Loucy (cell line): ENCODE measurements at regions not wholly inside any gene's neighbourhood (a gene's known extent, or its start where the extent isn't known, plus 50 kb on each side); places are given as distances from the start of the nearest gene placed in this dataset.

Experiments used
- H2AFZ ChIP-seq: fragments of 200-600 bp; sonication (generic); 2 replicates; pipeline ENCODE4 v1.6.0; 2016; ENCODE audit warnings: antibody characterized with exemption, mild to moderate bottlenecking, low read length, moderate library complexity
- H3F3A ChIP-seq: fragments of 200-600 bp; 2 replicates; pipeline ENCODE4 v1.6.0; 2016; ENCODE audit warnings: antibody characterized with exemption, low read depth, mild to moderate bottlenecking
- H3K27me3 ChIP-seq: fragments of 200-600 bp; sonication (generic); 2 replicates; pipeline ENCODE4 v1.6.1; 2014; ENCODE audit warnings: low read length, mild to moderate bottlenecking; ENCODE audit not compliant: insufficient read depth, poor library complexity, severe bottlenecking
- H3K36me3 ChIP-seq: fragments of 200-600 bp; sonication (generic); 2 replicates; pipeline ENCODE4 v1.6.1; 2016; ENCODE audit warnings: low read length; ENCODE audit not compliant: insufficient read depth
- H3K4me1 ChIP-seq: fragments of 200-600 bp; sonication (generic); 2 replicates; pipeline ENCODE4 v1.5.1; 2014; ENCODE audit warnings: low read length, mild to moderate bottlenecking; ENCODE audit not compliant: insufficient read depth, poor library complexity, severe bottlenecking
- H3K4me2 ChIP-seq: fragments of 200-600 bp; sonication (generic); 2 replicates; pipeline ENCODE4 v1.6.0; 2014; ENCODE audit warnings: antibody characterized with exemption, low read length, low read depth, mild to moderate bottlenecking; ENCODE audit not compliant: poor library complexity, severe bottlenecking
- H3K4me3 ChIP-seq: fragments of 200-600 bp; sonication (generic); 2 replicates; pipeline ENCODE4 v1.5.1; 2014; ENCODE audit warnings: low read length, mild to moderate bottlenecking, mixed read lengths; ENCODE audit not compliant: poor library complexity, severe bottlenecking
- H3K79me2 ChIP-seq: fragments of 200-600 bp; sonication (generic); 2 replicates; pipeline ENCODE4 v1.6.1; 2014; ENCODE audit warnings: low read length; ENCODE audit not compliant: insufficient read depth
- H3K9ac ChIP-seq: fragments of 200-600 bp; sonication (generic); 2 replicates; pipeline ENCODE4 v1.6.0; 2014; ENCODE audit warnings: mild to moderate bottlenecking, low read depth, low read length, moderate library complexity; ENCODE audit not compliant: poor library complexity, severe bottlenecking
- H3K9me2 ChIP-seq: fragments of 200-600 bp; sonication (generic); replicated peaks from 2 replicates; pipeline ENCODE4 v1.6.1; 2016; ENCODE audit warnings: low read depth, low read length, mixed read lengths
- H3K9me3 ChIP-seq: fragments of 200-600 bp; sonication (generic); 2 replicates; pipeline ENCODE4 v1.6.1; 2014; ENCODE audit warnings: mild to moderate bottlenecking, antibody characterized with exemption, low read length, low read depth; ENCODE audit not compliant: insufficient read depth
- H4K20me1 ChIP-seq: fragments of 200-600 bp; sonication (generic); 2 replicates; pipeline ENCODE4 v1.6.0; 2014; ENCODE audit warnings: antibody characterized with exemption, low read length, mild to moderate bottlenecking; ENCODE audit not compliant: insufficient read depth, poor library complexity, severe bottlenecking
- EZH2phosphoT487 ChIP-seq: fragments of 200-600 bp; IDR thresholded peaks from 2 replicates; pipeline ENCODE4 v1.6.1; 2018; ENCODE audit warnings: antibody characterized with exemption, mild to moderate bottlenecking, moderate library complexity, borderline replicate concordance
- TF ChIP-seq, protein P1 (sequence below): fragments of 200-600 bp; sonication (generic); conservative IDR thresholded peaks from 2 replicates; pipeline ENCODE4 v1.5.1; 2014; ENCODE audit warnings: mild to moderate bottlenecking, antibody characterized with exemption, low read length

DNA sequence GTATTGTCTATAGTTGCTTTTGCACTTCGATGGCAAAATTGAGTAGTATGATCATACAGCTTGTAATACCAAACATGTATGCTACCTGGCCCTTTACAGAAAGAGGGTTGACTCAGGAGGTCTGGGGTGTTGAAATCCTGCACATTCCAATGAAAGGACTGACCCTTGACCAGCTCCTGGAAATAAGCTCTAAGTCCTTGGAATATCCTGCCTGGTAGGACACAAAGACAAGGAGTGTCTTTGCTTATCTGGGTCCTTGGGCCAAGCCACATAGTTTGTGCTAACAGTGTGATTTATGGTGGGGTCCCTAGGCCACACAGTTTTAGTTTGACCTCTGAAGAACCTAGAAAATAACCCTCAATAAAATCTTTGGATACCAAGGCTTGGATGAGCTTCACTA, 89.3 kb upstream of the FTMT start:
- no peak overlapping the region for H3K4me2 ChIP-seq
- H4K20me1 ChIP-seq, result no peaks in the 10 kb centered on the region
- H3K9me3 ChIP-seq, result no peaks in the 10 kb centered on the region
- TF ChIP-seq, protein P1, sequence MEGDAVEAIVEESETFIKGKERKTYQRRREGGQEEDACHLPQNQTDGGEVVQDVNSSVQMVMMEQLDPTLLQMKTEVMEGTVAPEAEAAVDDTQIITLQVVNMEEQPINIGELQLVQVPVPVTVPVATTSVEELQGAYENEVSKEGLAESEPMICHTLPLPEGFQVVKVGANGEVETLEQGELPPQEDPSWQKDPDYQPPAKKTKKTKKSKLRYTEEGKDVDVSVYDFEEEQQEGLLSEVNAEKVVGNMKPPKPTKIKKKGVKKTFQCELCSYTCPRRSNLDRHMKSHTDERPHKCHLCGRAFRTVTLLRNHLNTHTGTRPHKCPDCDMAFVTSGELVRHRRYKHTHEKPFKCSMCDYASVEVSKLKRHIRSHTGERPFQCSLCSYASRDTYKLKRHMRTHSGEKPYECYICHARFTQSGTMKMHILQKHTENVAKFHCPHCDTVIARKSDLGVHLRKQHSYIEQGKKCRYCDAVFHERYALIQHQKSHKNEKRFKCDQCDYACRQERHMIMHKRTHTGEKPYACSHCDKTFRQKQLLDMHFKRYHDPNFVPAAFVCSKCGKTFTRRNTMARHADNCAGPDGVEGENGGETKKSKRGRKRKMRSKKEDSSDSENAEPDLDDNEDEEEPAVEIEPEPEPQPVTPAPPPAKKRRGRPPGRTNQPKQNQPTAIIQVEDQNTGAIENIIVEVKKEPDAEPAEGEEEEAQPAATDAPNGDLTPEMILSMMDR, result no peak
- no peak for TF ChIP-seq EZH2phosphoT487
- H3F3A ChIP-seq, result no peaks in the 10 kb centered on the region
- no peak overlapping the region for H2AFZ ChIP-seq
- H3K79me2 ChIP-seq, result no peaks in the 10 kb centered on the region
- no peaks in the 10 kb centered on the region for H3K9me2 ChIP-seq
- H3K4me1 ChIP-seq, result no peaks in the 10 kb centered on the region
- H3K27me3 ChIP-seq, result no peaks in the 10 kb centered on the region
- H3K36me3 ChIP-seq, result no peaks in the 10 kb centered on the region
- no peak overlapping the region for H3K4me3 ChIP-seq
- no peak overlapping the region for H3K9ac ChIP-seq

DNA sequence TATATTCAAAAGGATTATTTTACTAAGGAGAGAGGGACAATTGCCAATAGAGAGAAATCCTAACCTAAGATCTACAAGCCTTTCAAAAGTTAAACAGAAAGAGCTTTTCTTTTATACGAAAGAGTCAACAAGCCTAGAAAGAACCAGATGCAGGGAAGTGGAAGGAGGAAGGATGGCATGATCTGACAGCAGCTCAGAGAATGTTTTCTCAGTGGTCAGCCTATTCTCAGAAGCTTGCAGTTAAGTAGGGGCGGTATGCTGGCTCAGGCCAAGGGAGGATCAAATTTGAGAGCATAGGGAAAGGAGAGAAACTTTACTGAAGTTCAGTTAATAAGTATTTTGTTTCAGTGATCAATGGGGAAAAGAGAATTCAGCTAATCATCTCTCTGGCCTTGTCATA, 88.0 kb upstream of the FTMT start:
- no peaks in the 10 kb centered on the region for H3K9me2 ChIP-seq
- H3K79me2 ChIP-seq, result no peaks in the 10 kb centered on the region
- H3K4me1 ChIP-seq, result no peaks in the 10 kb centered on the region
- no peaks in the 10 kb centered on the region for H3K36me3 ChIP-seq
- no peak overlapping the region for H3K4me2 ChIP-seq
- TF ChIP-seq EZH2phosphoT487, result no peak
- TF ChIP-seq, protein P1, result no peak
- H3K27me3 ChIP-seq, result no peaks in the 10 kb centered on the region
- no peaks in the 10 kb centered on the region for H3F3A ChIP-seq
- no peak overlapping the region for H2AFZ ChIP-seq
- no peak overlapping the region for H3K4me3 ChIP-seq
- no peak overlapping the region for H3K9ac ChIP-seq
- H4K20me1 ChIP-seq, result no peaks in the 10 kb centered on the region
- no peaks in the 10 kb centered on the region for H3K9me3 ChIP-seq

- Histone ChIP-seq H2AFZ (no peak overlapping the region), H3K4me1 (no peaks in the 10 kb centered on the region), H3K9me2 (no peaks in the 10 kb centered on the region), H3K4me3 (no peak overlapping the region), H3K36me3 (no peaks in the 10 kb centered on the region), H3K27me3 (no peaks in the 10 kb centered on the region), H3K9ac (no peak overlapping the region), H4K20me1 (no peaks in the 10 kb centered on the region), H3F3A (no peaks in the 10 kb centered on the region), H3K4me2 (no peak overlapping the region), H3K79me2 (no peaks in the 10 kb centered on the region), H3K9me3 (no peaks in the 10 kb centered on the region)
- no peak for TF ChIP-seq EZH2phosphoT487
- TF ChIP-seq, protein P1, result no peak
Measured at GRCh38 chr5:121780406-121780805, 71.3 kb upstream of the FTMT start.
